HEK293 (cell line): ENCODE measurements at regions not wholly inside any gene's neighbourhood (a gene's known extent, or its start where the extent isn't known, plus 50 kb on each side); places are given as distances from the start of the nearest gene placed in this dataset.
"Not testable (repeated sequence)": the region's sequence is repeated elsewhere in the genome, so short reads cannot be mapped to it uniquely, and the experiment has no call there.

Source experiments
- CTCF ChIA-PET: fragments of 350-600 bp; formaldehyde crosslinking; extraction: SDS; loops from one replicate; lab custom pipeline; 2021; ENCODE audit warnings: antibody characterized with exemption; lab: Yijun Ruan, JAX
- POLR2A ChIA-PET: fragments of 300-600 bp; formaldehyde crosslinking; extraction: SDS; loops from one replicate; lab custom pipeline; 2020; ENCODE audit warnings: antibody characterized with exemption, inconsistent platforms; lab: Yijun Ruan, JAX
- H3K27ac ChIP-seq: fragments of 200-500 bp; sonication (Bioruptor generic); 2 replicates; pipeline ENCODE4 v1.5.1; 2014; ENCODE audit warnings: low read depth, low read length, control low read depth, inconsistent platforms; ENCODE audit errors: extremely low read depth
- H3K36me3 ChIP-seq, 2 experiments: fragments of 200-500 bp in 1 of 2; sonication (Bioruptor generic) in 1 of 2; 1 replicate in 1 of 2; 2 replicates in 1 of 2; pipeline ENCODE4 v1.5.1; 2014 to 2017; ENCODE audit warnings: inconsistent platforms in 2 of 2, low read length in 2 of 2; ENCODE audit not compliant: control insufficient read depth in 2 of 2, insufficient read depth in 1 of 2
- H3K4me1 ChIP-seq: fragments of 200-500 bp; sonication (Bioruptor generic); 2 replicates; pipeline ENCODE4 v1.5.1; 2014; ENCODE audit warnings: mild to moderate bottlenecking, low read length, inconsistent platforms; ENCODE audit not compliant: control insufficient read depth, insufficient read depth
- H3K4me3 ChIP-seq: 2 replicates; pipeline ENCODE4 v1.5.1; 2011; ENCODE audit warnings: low read depth, mild to moderate bottlenecking, control low read depth, low read length, moderate library complexity
- H3K9me3 ChIP-seq: fragments of 200-500 bp; sonication (Bioruptor generic); 2 replicates; pipeline ENCODE4 v1.5.1; 2014; ENCODE audit warnings: low read depth, low read length, inconsistent platforms; ENCODE audit not compliant: control insufficient read depth, insufficient read depth
- ATF2 ChIP-seq: fragments of 450-650 bp; formaldehyde crosslinking; IDR thresholded peaks from 2 replicates; pipeline ENCODE4 v1.5.1; 2016; ENCODE audit warnings: missing biosample characterization, missing genetic modification characterization, low read depth
- GFI1B ChIP-seq: fragments of 450-650 bp; formaldehyde crosslinking; IDR thresholded peaks from 2 replicates; pipeline ENCODE4 v1.5.1; 2016; ENCODE audit warnings: missing biosample characterization, missing genetic modification characterization
- HIC1 ChIP-seq: fragments of 450-650 bp; formaldehyde crosslinking; IDR thresholded peaks from 2 replicates; pipeline ENCODE4 v1.5.1; 2016; ENCODE audit warnings: missing biosample characterization, missing genetic modification characterization
- KLF7 ChIP-seq: fragments of 450-650 bp; formaldehyde crosslinking; IDR thresholded peaks from 2 replicates; pipeline ENCODE4 v1.5.1; 2016; ENCODE audit warnings: missing biosample characterization, missing genetic modification characterization, borderline replicate concordance
- MYNN ChIP-seq: fragments of 450-650 bp; formaldehyde crosslinking; IDR thresholded peaks from 2 replicates; pipeline ENCODE4 v1.5.1; 2016; ENCODE audit warnings: missing biosample characterization, missing genetic modification characterization, borderline replicate concordance
- OVOL3 ChIP-seq: fragments of 450-650 bp; formaldehyde crosslinking; IDR thresholded peaks from 2 replicates; pipeline ENCODE4 v1.5.1; 2016; ENCODE audit warnings: missing biosample characterization, missing genetic modification characterization
- PRDM4 ChIP-seq: fragments of 450-650 bp; formaldehyde crosslinking; IDR thresholded peaks from 2 replicates; pipeline ENCODE4 v1.5.1; 2017; ENCODE audit warnings: missing biosample characterization, missing genetic modification characterization
- SALL2 ChIP-seq: fragments of 450-650 bp; formaldehyde crosslinking; IDR thresholded peaks from 2 replicates; pipeline ENCODE4 v1.5.0; 2017; ENCODE audit warnings: missing biosample characterization, mild to moderate bottlenecking, missing genetic modification characterization, borderline replicate concordance
- ZIC2 ChIP-seq: fragments of 450-650 bp; formaldehyde crosslinking; IDR thresholded peaks from 2 replicates; pipeline ENCODE4 v1.5.1; 2016; ENCODE audit warnings: missing biosample characterization, missing genetic modification characterization
- ZNF138 ChIP-seq: fragments of 450-650 bp; formaldehyde crosslinking; IDR thresholded peaks from 2 replicates; pipeline ENCODE4 v1.5.1; 2016; ENCODE audit warnings: missing biosample characterization, missing genetic modification characterization, borderline replicate concordance
- ZNF140 ChIP-seq: fragments of 450-650 bp; formaldehyde crosslinking; IDR thresholded peaks from 2 replicates; pipeline ENCODE4 v1.5.1; 2016; ENCODE audit warnings: missing biosample characterization, missing genetic modification characterization
- ZNF146 ChIP-seq: fragments of 450-650 bp; formaldehyde crosslinking; IDR thresholded peaks from 2 replicates; pipeline ENCODE4 v1.5.1; 2016; ENCODE audit warnings: missing biosample characterization, missing genetic modification characterization
- ZNF16 ChIP-seq: fragments of 450-650 bp; formaldehyde crosslinking; IDR thresholded peaks from 2 replicates; pipeline ENCODE4 v1.5.1; 2016; ENCODE audit warnings: low read depth, missing biosample characterization, missing genetic modification characterization
- ZNF311 ChIP-seq: fragments of 450-650 bp; formaldehyde crosslinking; IDR thresholded peaks from 2 replicates; pipeline ENCODE4 v1.5.1; 2017; ENCODE audit warnings: missing biosample characterization, missing genetic modification characterization, borderline replicate concordance
- ZNF549 ChIP-seq: fragments of 450-650 bp; IDR thresholded peaks from 2 replicates; pipeline ENCODE4 v1.5.1; 2018; ENCODE audit warnings: missing biosample characterization, missing genetic modification characterization, mild to moderate bottlenecking, inconsistent platforms, moderate library complexity
- ZNF626 ChIP-seq: fragments of 450-650 bp; sonication (Bioruptor Pico); formaldehyde crosslinking; IDR thresholded peaks from 2 replicates; pipeline ENCODE4 v1.5.1; 2018; ENCODE audit warnings: missing biosample characterization, missing genetic modification characterization, inconsistent platforms
- ZNF664 ChIP-seq: fragments of 450-650 bp; formaldehyde crosslinking; IDR thresholded peaks from 2 replicates; pipeline ENCODE4 v1.5.1; 2016; ENCODE audit warnings: missing biosample characterization, missing genetic modification characterization
- ZNF677 ChIP-seq: fragments of 450-650 bp; IDR thresholded peaks from 2 replicates; pipeline ENCODE4 v1.5.0; 2018; ENCODE audit warnings: missing biosample characterization, mild to moderate bottlenecking, missing genetic modification characterization, moderate library complexity
- ZNF777 ChIP-seq: fragments of 450-650 bp; formaldehyde crosslinking; IDR thresholded peaks from 2 replicates; pipeline ENCODE4 v1.5.1; 2017; ENCODE audit warnings: missing biosample characterization, missing genetic modification characterization, borderline replicate concordance

GRCh38 chr7:127317447-127317961 is 64.8 kb upstream of the GRM8 start:
- CTCF ChIA-PET: interaction anchor here (1.4 kb wide), 1 partner anchor 130 kb away, joined by 4 read pairs; no protein-coding TSS in a partner anchor
- TF ChIP-seq ZNF140 (tag by site-specific recombination): no peak
- TF ChIP-seq ZNF311 (tag by site-specific recombination): no peak
- TF ChIP-seq GFI1B (tag by site-specific recombination): no peak
- no peak for TF ChIP-seq ZNF677 (tag by site-specific recombination)
- TF ChIP-seq ZNF664: no peak
- no peak for TF ChIP-seq SALL2 (tag by site-specific recombination)
- no peak for TF ChIP-seq ZNF138 (tag by site-specific recombination)
- TF ChIP-seq ATF2 (tag by site-specific recombination): no peak
- no peak for TF ChIP-seq ZNF16 (tag by site-specific recombination)
- TF ChIP-seq ZIC2 (tag by site-specific recombination): no peak
- TF ChIP-seq ZNF626 (tag by site-specific recombination): no peak
- no peak for TF ChIP-seq OVOL3 (tag by site-specific recombination)
- TF ChIP-seq MYNN: no peak
- TF ChIP-seq ZNF777 (tag by site-specific recombination): no peak
- TF ChIP-seq HIC1 (tag by site-specific recombination): no peak
- TF ChIP-seq, all 188 proteins: peak for 0
- no peaks in the 10 kb centered on the region for H3K36me3 ChIP-seq
- no peak overlapping the region for H3K4me3 ChIP-seq
- no peak overlapping the region for H3K27ac ChIP-seq
- no peaks in the 10 kb centered on the region for H3K4me1 ChIP-seq
- H3K9me3 ChIP-seq: no peaks in the 10 kb centered on the region
- POLR2A ChIA-PET: no interaction called here

- H3K36me3 ChIP-seq, POLR2A ChIA-PET, H3K4me1 ChIP-seq, H3K27ac ChIP-seq, H3K4me3 ChIP-seq, H3K9me3 ChIP-seq: not testable (repeated sequence)
- TF ChIP-seq ZNF146 (tag by site-specific recombination): peak; percentile 88
- CTCF ChIA-PET: interaction anchor here (1.4 kb wide), 1 partner anchor 131 kb away, joined by 4 read pairs; no protein-coding TSS in a partner anchor
Measured at GRCh38 chr7:127316819-127317218, 64.1 kb upstream of the GRM8 start.

GRCh38 chr7:127304087-127304486 is 51.3 kb upstream of the GRM8 start:
- POLR2A ChIA-PET: no interaction called here

More at GRCh38 chr7:127304087-127304486, 51.3 kb upstream of the GRM8 start:
- Histone ChIP-seq H3K36me3 (no peaks in the 10 kb centered on the region), H3K4me3 (no peak overlapping the region)
- TF ChIP-seq KLF7 (tag by site-specific recombination) (no peak), ZNF140 (tag by site-specific recombination) (no peak), PRDM4 (tag by site-specific recombination) (no peak), ZNF549 (tag by site-specific recombination) (no peak), ZNF16 (tag by site-specific recombination) (no peak)
- TF ChIP-seq, all 188 proteins: peak for 0
- Histone ChIP-seq H3K9me3 (no peaks in the 10 kb centered on the region), H3K27ac (no peak overlapping the region), H3K4me1 (no peaks in the 10 kb centered on the region)
- CTCF ChIA-PET: interaction anchor here (0.7 to 1.0 kb wide), 2 partner anchors 10 to 21 kb away, joined by 3 to 10 read pairs; no protein-coding TSS in a partner anchor
